ENCODE measurements at regions not wholly inside any gene's neighbourhood (a gene's known extent, or its start where the extent isn't known, plus 50 kb on each side); places are given as distances from the start of the nearest gene placed in this dataset.

DNA sequence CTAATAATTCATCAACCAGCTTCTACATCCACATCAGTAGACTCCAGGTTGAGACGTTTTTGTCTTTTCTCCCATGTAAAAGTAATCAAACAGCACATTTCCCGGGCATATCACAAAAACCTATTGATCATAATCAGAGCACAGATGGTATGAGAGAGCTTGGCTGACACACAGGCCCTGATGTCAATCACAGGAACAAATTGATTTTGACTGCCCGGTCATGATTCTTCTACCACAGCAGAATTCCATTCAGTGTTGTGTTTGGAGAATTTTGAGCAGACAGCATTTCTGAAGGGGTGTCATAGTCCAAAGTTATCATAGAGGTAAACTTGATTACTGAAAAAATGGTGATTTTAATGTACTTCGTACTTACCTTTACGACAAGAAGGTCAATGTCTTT is 351.1 kb downstream of the ZSWIM6 start:
- no peaks in the 10 kb centered on the region for H3K36me3 Mint-ChIP-seq
- peaks cover 4% of the 10 kb centered on the region for H3K27me3 Mint-ChIP-seq (ENCODE audit: low read depth)
- no peaks in the 10 kb centered on the region for H3K9me3 Mint-ChIP-seq
- H3K4me3 Mint-ChIP-seq: no peak overlapping the region
- DNase-seq (ENCODE audit: low spot score in 2 of 2, unreplicated experiment in 2 of 2): no peak
- TF ChIP-seq, protein P1, sequence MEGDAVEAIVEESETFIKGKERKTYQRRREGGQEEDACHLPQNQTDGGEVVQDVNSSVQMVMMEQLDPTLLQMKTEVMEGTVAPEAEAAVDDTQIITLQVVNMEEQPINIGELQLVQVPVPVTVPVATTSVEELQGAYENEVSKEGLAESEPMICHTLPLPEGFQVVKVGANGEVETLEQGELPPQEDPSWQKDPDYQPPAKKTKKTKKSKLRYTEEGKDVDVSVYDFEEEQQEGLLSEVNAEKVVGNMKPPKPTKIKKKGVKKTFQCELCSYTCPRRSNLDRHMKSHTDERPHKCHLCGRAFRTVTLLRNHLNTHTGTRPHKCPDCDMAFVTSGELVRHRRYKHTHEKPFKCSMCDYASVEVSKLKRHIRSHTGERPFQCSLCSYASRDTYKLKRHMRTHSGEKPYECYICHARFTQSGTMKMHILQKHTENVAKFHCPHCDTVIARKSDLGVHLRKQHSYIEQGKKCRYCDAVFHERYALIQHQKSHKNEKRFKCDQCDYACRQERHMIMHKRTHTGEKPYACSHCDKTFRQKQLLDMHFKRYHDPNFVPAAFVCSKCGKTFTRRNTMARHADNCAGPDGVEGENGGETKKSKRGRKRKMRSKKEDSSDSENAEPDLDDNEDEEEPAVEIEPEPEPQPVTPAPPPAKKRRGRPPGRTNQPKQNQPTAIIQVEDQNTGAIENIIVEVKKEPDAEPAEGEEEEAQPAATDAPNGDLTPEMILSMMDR (IDR thresholded peaks at IDR 0.05; ENCODE audit: unreplicated experiment): no peak
- H3K4me1 Mint-ChIP-seq: peaks cover 48% of the 10 kb centered on the region
- H3K27ac Mint-ChIP-seq: no peak overlapping the region

DNA sequence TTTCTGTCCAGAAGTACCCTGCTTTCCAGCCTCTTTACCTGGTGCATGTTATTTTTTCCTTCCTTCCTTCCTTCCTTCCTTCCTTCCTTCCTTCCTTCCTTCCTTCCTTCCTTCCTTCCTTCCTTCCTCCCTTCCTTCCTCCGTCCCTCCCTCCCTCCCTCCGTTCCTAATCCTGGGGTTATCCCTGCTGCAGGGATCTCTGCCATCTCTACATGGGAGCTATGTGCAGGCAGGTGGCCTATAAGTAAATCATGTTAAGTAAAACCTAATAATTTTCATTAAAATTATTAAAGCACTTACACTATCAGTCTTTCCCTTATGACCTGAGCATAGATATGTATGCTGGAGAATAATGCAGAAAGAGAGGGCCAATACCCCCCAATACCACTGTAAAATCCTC is 351.9 kb downstream of the ZSWIM6 start:
- H3K36me3 Mint-ChIP-seq: no peaks in the 10 kb centered on the region
- H3K9me3 Mint-ChIP-seq: no peaks in the 10 kb centered on the region
- no peaks in the 10 kb centered on the region for H3K27me3 Mint-ChIP-seq (ENCODE audit: low read depth)
- H3K4me1 Mint-ChIP-seq: peaks cover 48% of the 10 kb centered on the region
- no peak overlapping the region for H3K27ac Mint-ChIP-seq
- no peak overlapping the region for H3K4me3 Mint-ChIP-seq
- DNase-seq (ENCODE audit: low spot score in 2 of 2, unreplicated experiment in 2 of 2): no peak
- TF ChIP-seq, protein P1 (IDR thresholded peaks at IDR 0.05; ENCODE audit: unreplicated experiment): no peak

DNA sequence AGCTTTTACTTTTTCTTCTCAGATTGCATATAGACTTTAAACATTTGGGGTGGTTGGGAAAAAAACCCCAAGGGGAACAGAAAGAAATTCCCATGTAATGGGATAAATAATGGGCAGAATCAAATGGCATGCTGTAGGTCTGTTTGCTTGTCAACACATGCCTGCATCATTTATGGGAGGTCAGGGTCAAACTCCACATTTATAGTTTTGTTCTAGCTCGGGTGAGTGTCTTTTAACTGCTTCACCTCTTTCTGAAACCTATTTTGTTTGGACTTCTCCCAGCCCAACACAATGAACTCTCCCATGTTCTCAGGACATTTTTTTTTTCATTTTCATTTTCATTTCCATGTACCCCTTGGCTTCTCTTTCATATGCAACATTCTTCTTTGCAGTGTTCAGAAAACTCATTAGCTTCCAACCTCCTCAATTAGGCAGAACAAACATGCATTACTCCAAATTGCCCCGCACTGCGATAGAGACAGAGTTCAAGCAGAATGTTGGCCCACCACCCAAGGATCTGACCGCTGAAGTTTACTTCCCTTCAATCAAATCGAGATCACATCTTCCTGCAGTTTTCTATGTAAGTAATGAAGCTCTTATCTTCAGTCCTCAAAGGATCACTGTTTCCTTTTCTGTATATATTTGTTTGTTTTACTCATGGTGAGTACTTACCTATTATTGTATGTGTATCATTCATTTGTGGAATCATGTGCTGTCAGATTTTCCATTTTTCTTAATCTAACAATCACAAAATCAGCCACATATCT is 354.6 kb downstream of the ZSWIM6 start:
- Mint-ChIP-seq H3K27me3 (ENCODE audit: low read depth) (peaks cover 2% of the 10 kb centered on the region), H3K27ac (no peak overlapping the region), H3K36me3 (no peaks in the 10 kb centered on the region), H3K4me3 (no peak overlapping the region), H3K4me1 (peaks cover 45% of the 10 kb centered on the region), H3K9me3 (no peaks in the 10 kb centered on the region)
- TF ChIP-seq, protein P1 (IDR thresholded peaks at IDR 0.05; ENCODE audit: unreplicated experiment): no peak
- DNase-seq (ENCODE audit: low spot score in 2 of 2, unreplicated experiment in 2 of 2): no peak

DNA sequence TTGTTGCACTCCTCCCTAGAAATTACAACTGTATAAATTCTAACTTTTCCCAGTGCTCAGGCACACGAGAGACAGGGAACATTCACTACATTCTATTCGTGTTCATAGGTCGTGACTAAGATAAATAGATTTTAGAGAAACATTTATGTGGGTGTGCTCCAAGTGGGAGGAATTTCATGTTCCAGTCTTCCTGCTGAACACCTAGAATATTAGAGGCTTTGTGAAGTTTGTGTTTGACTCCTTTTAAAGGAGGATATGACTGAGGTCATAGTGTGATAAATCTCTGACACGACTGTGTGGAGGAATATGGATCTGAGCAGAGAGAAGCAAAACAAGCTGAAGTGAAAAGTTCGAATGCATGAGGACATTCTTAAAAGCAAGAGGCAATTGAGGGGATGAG is 355.3 kb downstream of the ZSWIM6 start:
- H3K27me3 Mint-ChIP-seq (ENCODE audit: low read depth): peaks cover 2% of the 10 kb centered on the region
- H3K4me3 Mint-ChIP-seq: no peak overlapping the region
- H3K9me3 Mint-ChIP-seq: peaks cover 5% of the 10 kb centered on the region
- TF ChIP-seq, protein P1 (IDR thresholded peaks at IDR 0.05; ENCODE audit: unreplicated experiment): no peak
- H3K4me1 Mint-ChIP-seq: peaks cover 38% of the 10 kb centered on the region
- peak overlapping the region; percentile 47 for H3K27ac Mint-ChIP-seq
- H3K36me3 Mint-ChIP-seq: peaks cover 3% of the 10 kb centered on the region
- no peak for DNase-seq (ENCODE audit: low spot score in 2 of 2, unreplicated experiment in 2 of 2)

DNA sequence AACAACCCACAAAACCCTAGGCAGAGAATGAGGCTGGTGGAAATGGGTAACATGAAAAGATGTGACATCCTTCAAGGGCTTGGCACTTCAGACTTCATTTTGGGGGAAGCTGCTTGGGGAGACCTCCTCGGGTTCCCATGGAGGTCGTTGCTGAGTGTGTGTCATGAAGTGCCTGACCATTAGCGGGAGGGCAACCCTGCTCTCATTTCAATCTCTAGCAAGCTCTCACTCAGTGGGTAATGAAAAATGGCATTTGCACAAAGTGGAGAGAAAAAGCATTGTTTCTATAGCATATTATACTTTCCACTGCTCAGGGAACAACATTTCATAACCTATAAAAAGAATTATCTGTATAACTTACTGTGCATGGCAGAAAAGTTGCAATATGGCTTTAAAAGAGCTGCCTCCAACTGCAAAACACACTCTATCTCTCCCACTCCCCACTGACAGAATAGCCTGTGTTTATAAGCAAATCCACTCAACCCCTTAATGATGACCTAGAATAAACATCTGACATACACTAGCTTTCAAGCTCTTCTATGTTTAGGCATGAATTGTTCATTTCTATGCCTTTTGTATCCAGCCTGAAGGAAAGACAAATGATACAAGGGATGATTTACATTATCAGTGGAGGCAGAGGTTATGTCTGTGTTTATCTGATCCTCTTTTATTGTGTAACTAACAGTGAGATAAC is 357.2 kb downstream of the ZSWIM6 start:
- no peak for DNase-seq (ENCODE audit: low spot score in 2 of 2, unreplicated experiment in 2 of 2)
- no peak overlapping the region for H3K27ac Mint-ChIP-seq
- H3K9me3 Mint-ChIP-seq: peaks cover 16% of the 10 kb centered on the region
- peaks cover 2% of the 10 kb centered on the region for H3K27me3 Mint-ChIP-seq (ENCODE audit: low read depth)
- H3K36me3 Mint-ChIP-seq: peaks cover 3% of the 10 kb centered on the region
- H3K4me1 Mint-ChIP-seq: peaks cover 23% of the 10 kb centered on the region
- H3K4me3 Mint-ChIP-seq: no peak overlapping the region
- TF ChIP-seq, protein P1 (IDR thresholded peaks at IDR 0.05; ENCODE audit: unreplicated experiment): no peak

Data from mesothelial cell of epicardium (in vitro differentiated cells).